H1 (cell line): ENCODE measurements at regions not wholly inside any gene's neighbourhood (a gene's known extent, or its start where the extent isn't known, plus 50 kb on each side); places are given as distances from the start of the nearest gene placed in this dataset.

ENCODE experiments used
- CHD1 ChIP-seq: IDR thresholded peaks from 2 replicates; pipeline ENCODE4 v1.6.1; 2012; ENCODE audit warnings: low read depth, low read length, improper control_type of control experiment
- TF ChIP-seq, protein P1 (sequence below), 3 experiments: IDR thresholded peaks; 1 replicate in 2 of 3; 2 replicates in 1 of 3; pipeline versions ENCODE4 v1.5.1 to v1.6.1; 2011; ENCODE audit warnings: low read length in 3 of 3, mild to moderate bottlenecking in 3 of 3, inconsistent platforms in 2 of 3, low read depth in 1 of 3, moderate library complexity in 1 of 3; ENCODE audit not compliant: insufficient read depth in 1 of 3; ENCODE audit errors: control extremely low read depth in 1 of 3

DNA sequence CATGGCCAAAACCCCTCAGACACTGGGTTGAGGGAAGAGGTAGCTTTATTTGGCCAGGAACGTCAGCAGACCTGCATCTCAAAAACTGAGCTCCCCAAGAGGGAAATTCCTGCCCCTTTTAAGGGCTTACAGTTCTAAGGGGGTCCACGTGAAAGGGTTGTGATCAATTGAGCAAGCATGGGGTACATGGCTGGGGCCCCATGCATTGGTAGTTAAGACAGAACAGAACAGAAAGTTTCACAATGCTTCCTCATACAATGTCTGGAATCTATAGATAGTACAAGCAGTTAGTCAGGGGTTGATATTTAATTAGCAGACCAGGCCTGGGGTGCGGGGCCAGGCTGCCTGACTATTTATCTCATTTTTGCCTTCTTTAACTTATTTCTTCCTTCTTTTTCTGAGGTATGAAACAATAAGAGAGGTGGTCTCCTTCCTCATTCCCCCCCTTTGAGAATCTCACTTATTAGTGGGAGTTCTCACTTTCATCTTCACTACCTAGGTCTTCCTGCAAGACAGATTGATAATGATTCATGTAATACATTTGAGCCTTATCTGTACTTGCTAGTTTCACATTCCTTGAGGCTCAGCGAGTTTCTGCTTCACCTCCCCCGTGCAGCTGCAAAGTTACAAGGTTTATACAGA, 84.8 kb downstream of the SLC25A15 start (continued):
- TF ChIP-seq, protein P1, sequence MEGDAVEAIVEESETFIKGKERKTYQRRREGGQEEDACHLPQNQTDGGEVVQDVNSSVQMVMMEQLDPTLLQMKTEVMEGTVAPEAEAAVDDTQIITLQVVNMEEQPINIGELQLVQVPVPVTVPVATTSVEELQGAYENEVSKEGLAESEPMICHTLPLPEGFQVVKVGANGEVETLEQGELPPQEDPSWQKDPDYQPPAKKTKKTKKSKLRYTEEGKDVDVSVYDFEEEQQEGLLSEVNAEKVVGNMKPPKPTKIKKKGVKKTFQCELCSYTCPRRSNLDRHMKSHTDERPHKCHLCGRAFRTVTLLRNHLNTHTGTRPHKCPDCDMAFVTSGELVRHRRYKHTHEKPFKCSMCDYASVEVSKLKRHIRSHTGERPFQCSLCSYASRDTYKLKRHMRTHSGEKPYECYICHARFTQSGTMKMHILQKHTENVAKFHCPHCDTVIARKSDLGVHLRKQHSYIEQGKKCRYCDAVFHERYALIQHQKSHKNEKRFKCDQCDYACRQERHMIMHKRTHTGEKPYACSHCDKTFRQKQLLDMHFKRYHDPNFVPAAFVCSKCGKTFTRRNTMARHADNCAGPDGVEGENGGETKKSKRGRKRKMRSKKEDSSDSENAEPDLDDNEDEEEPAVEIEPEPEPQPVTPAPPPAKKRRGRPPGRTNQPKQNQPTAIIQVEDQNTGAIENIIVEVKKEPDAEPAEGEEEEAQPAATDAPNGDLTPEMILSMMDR (IDR thresholded peaks at IDR 0.05; ENCODE audit: control extremely low read depth in 1 of 3, insufficient read depth in 1 of 3, low read depth in 1 of 3, low read length in 3 of 3): no peak
- TF ChIP-seq CHD1: no peak
- TF ChIP-seq, all 59 proteins: peak for 2
